ENCODE measurements at regions not wholly inside any gene's neighbourhood (a gene's known extent, or its start where the extent isn't known, plus 50 kb on each side); places are given as distances from the start of the nearest gene placed in this dataset.

DNA sequence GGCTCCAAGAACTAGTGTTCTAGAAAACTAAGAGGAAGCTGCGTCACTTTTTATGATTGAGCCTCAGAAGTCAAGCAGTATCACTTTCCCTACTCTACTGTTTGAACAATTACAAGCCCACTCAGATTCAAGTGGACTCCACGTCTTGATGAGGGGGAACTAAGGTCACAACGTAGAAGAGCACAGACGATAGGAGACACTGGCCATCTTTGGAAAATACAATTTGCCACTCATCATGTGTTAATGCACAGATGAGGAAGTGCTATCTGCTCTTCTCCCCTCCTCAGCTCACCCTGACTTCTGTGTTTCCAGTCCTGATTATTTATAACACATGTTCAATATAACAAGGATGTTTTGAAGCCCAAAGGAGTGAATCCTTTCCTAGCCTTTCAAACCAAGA is 76.1 kb upstream of the CYP1B1 start:
- Histone ChIP-seq H3K9me3 (ENCODE audit: low read depth) (no peaks in the 10 kb centered on the region), H3K4me2 (no peak overlapping the region), H3K9me2 (replicated peaks; ENCODE audit: insufficient read depth) (no peaks in the 10 kb centered on the region), H3K36me3 (replicated peaks; ENCODE audit: insufficient read depth, low read depth) (no peaks in the 10 kb centered on the region), H3K4me3 (no peak overlapping the region), H3K27ac (no peak overlapping the region), H3K4me1 (ENCODE audit: insufficient read depth) (peaks cover 4% of the 10 kb centered on the region), H4K20me1 (ENCODE audit: insufficient read depth, poor library complexity, severe bottlenecking) (no peaks in the 10 kb centered on the region), H3K79me2 (no peaks in the 10 kb centered on the region), H3K27me3 (no peaks in the 10 kb centered on the region), H2AFZ (no peak overlapping the region)
- 88% methylated on average over 4 of the region's 4 CpGs for WGBS (ENCODE audit: low lambda C conversion rate, missing lambda C conversion rate)
- TF ChIP-seq, protein P1, sequence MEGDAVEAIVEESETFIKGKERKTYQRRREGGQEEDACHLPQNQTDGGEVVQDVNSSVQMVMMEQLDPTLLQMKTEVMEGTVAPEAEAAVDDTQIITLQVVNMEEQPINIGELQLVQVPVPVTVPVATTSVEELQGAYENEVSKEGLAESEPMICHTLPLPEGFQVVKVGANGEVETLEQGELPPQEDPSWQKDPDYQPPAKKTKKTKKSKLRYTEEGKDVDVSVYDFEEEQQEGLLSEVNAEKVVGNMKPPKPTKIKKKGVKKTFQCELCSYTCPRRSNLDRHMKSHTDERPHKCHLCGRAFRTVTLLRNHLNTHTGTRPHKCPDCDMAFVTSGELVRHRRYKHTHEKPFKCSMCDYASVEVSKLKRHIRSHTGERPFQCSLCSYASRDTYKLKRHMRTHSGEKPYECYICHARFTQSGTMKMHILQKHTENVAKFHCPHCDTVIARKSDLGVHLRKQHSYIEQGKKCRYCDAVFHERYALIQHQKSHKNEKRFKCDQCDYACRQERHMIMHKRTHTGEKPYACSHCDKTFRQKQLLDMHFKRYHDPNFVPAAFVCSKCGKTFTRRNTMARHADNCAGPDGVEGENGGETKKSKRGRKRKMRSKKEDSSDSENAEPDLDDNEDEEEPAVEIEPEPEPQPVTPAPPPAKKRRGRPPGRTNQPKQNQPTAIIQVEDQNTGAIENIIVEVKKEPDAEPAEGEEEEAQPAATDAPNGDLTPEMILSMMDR (IDR thresholded peaks at IDR 0.05; ENCODE audit: poor library complexity): no peak
- TF ChIP-seq EZH2 (IDR thresholded peaks at IDR 0.05; ENCODE audit: borderline replicate concordance): no peak
- no peak for TF ChIP-seq EZH2phosphoT487 (IDR thresholded peaks at IDR 0.05; ENCODE audit: low read depth, severe bottlenecking, unreplicated experiment)
- no peak for DNase-seq (ENCODE audit: low spot score)

DNA sequence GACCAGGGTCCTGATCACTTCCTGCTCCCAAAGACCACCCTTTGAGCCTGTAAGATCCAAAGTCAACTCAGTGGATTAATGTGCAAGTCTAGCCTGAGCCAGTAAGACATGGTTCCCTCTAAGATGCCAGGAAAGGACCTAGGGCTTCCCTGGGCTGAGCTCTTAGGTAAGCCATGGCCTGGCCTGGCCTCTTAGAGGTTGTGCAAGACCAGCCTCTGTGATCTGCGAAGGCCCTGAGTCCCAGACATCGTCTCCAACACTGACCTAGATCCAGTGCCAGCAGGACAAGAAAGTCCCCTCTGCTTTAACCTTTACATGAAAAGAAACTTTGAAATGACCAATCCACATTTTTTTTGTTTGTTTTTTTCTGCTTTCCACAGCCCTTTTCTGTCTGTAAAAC is 73.6 kb upstream of the CYP1B1 start:
- Histone ChIP-seq H3K79me2 (no peaks in the 10 kb centered on the region), H2AFZ (no peak overlapping the region), H3K27ac (no peak overlapping the region), H3K9me3 (ENCODE audit: low read depth) (no peaks in the 10 kb centered on the region), H3K4me3 (no peak overlapping the region), H4K20me1 (ENCODE audit: insufficient read depth, poor library complexity, severe bottlenecking) (no peaks in the 10 kb centered on the region), H3K9me2 (replicated peaks; ENCODE audit: insufficient read depth) (no peaks in the 10 kb centered on the region), H3K4me1 (ENCODE audit: insufficient read depth) (peaks cover 12% of the 10 kb centered on the region), H3K36me3 (replicated peaks; ENCODE audit: insufficient read depth, low read depth) (no peaks in the 10 kb centered on the region), H3K27me3 (no peaks in the 10 kb centered on the region), H3K4me2 (no peak overlapping the region)
- WGBS (ENCODE audit: low lambda C conversion rate, missing lambda C conversion rate): 75% methylated on average over 2 of the region's 2 CpGs
- TF ChIP-seq, protein P1 (IDR thresholded peaks at IDR 0.05; ENCODE audit: poor library complexity): no peak
- no peak for TF ChIP-seq EZH2 (IDR thresholded peaks at IDR 0.05; ENCODE audit: borderline replicate concordance)
- no peak for DNase-seq (ENCODE audit: low spot score)

DNA sequence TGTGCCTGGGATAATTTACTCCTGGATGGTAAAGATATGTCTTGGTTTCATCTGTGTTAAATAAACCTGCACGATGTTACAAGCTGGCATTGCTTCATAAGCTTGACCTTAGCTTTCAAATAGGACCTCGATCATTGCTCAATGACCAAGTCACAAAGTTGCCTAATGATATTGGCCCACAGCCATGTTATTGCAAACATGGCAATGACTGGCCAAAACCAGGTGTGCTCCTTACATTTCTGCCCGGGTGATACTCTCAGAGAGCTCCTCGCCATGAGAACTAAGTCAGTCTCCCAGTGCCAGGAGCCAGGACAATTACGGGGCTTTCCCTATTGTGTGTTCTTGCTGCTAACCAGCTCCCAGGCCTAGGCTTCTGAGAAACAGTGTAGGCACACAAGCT is 72.5 kb upstream of the CYP1B1 start:
- Histone ChIP-seq H3K4me1 (ENCODE audit: insufficient read depth) (peaks cover 12% of the 10 kb centered on the region), H3K9me2 (replicated peaks; ENCODE audit: insufficient read depth) (no peaks in the 10 kb centered on the region), H4K20me1 (ENCODE audit: insufficient read depth, poor library complexity, severe bottlenecking) (no peaks in the 10 kb centered on the region), H3K79me2 (no peaks in the 10 kb centered on the region), H3K4me3 (no peak overlapping the region), H2AFZ (no peak overlapping the region), H3K36me3 (replicated peaks; ENCODE audit: insufficient read depth, low read depth) (no peaks in the 10 kb centered on the region), H3K27me3 (no peaks in the 10 kb centered on the region), H3K4me2 (no peak overlapping the region), H3K27ac (peak overlapping the region; percentile 54), H3K9me3 (ENCODE audit: low read depth) (no peaks in the 10 kb centered on the region)
- DNase-seq (ENCODE audit: low spot score): peak; percentile 59
- TF ChIP-seq, protein P1 (IDR thresholded peaks at IDR 0.05; ENCODE audit: poor library complexity): no peak
- TF ChIP-seq EZH2phosphoT487 (IDR thresholded peaks at IDR 0.05; ENCODE audit: low read depth, severe bottlenecking, unreplicated experiment) (no peak), EZH2 (IDR thresholded peaks at IDR 0.05; ENCODE audit: borderline replicate concordance) (no peak)
- 75% methylated on average over 5 of the region's 5 CpGs for WGBS (ENCODE audit: low lambda C conversion rate, missing lambda C conversion rate)
